Activated CD8-positive, alpha-beta T cell treated with anti-CD3 and anti-CD28 coated beads, Interleukin-2, amount 10 ng/mL, durations not matched to agents 7 days and 5 days (primary cell): ENCODE measurements at regions not wholly inside any gene's neighbourhood (a gene's known extent, or its start where the extent isn't known, plus 50 kb on each side); places are given as distances from the start of the nearest gene placed in this dataset.

Experiments
- ATAC-seq: fragments of 150-1000 bp; cut with Tn5 transposase; one replicate; pipeline ENCODE4 v1.10.0; 2021; ENCODE audit warnings: moderate library complexity
- CTCF ChIA-PET: fragments of 350-600 bp; sonication (Branson Sonifier 250); formaldehyde crosslinking; loops from one replicate; lab custom pipeline; 2021; ENCODE audit warnings: antibody characterized with exemption; lab: Charles Lee
- POLR2A ChIA-PET: fragments of 350-600 bp; sonication (Branson Sonifier 250); formaldehyde crosslinking; loops from one replicate; lab custom pipeline; 2021; ENCODE audit warnings: antibody characterized with exemption; lab: Charles Lee
- DNase-seq: peaks from one replicate; pipeline ENCODE4 v3.0.0-alpha.2; 2020
- H3K27ac Mint-ChIP-seq: one replicate; pipeline ENCODE4 v1.8.0; 2021; ENCODE audit warnings: mild to moderate bottlenecking, mixed read lengths
- H3K27me3 Mint-ChIP-seq: one replicate; pipeline ENCODE4 v1.8.0; 2021; ENCODE audit warnings: low read depth, mixed read lengths
- H3K36me3 Mint-ChIP-seq: one replicate; pipeline ENCODE4 v1.8.0; 2021; ENCODE audit warnings: low read depth, mixed read lengths
- H3K4me1 Mint-ChIP-seq: one replicate; pipeline ENCODE4 v1.8.0; 2021; ENCODE audit warnings: low read depth, mixed read lengths
- H3K4me3 Mint-ChIP-seq: one replicate; pipeline ENCODE4 v1.8.0; 2021; ENCODE audit warnings: mild to moderate bottlenecking, mixed read lengths
- H3K9me3 Mint-ChIP-seq: one replicate; pipeline ENCODE4 v1.8.0; 2022; ENCODE audit warnings: mixed read lengths; ENCODE audit not compliant: insufficient read depth

DNA sequence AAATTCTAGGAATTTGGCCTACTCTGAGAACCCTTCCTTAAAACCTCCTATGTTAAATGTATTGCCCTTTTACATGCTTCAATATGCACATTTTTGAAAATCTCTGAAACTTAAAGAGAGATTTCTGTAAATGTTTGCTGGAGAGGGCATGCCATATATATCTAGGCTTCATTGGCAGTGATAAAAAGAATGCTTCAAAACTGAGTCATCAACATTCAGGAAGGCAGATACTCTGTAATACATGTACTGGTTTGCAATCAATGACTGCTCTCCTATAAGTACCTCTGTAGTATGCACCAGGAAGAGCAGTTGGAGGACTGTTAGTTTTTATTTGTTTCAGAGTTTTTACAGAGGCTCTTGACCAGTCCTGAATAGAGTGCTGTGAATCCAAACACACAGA is 739.9 kb downstream of the SLC16A7 start:
- Mint-ChIP-seq H3K4me1 (no peaks in the 10 kb centered on the region), H3K9me3 (peaks cover 10% of the 10 kb centered on the region), H3K27me3 (no peaks in the 10 kb centered on the region), H3K27ac (no peak overlapping the region), H3K36me3 (no peaks in the 10 kb centered on the region), H3K4me3 (no peak overlapping the region)
- ChIA-PET CTCF (no interaction called here), POLR2A (no interaction called here)
- ATAC-seq: no peak
- DNase-seq: no peak

GRCh38 chr12:60337839-60338549 is 742.2 kb downstream of the SLC16A7 start:
- no peak overlapping the region for H3K27ac Mint-ChIP-seq
- ATAC-seq: no peak
- no peak for DNase-seq
- no peaks in the 10 kb centered on the region for H3K36me3 Mint-ChIP-seq
- ChIA-PET CTCF (no interaction called here), POLR2A (no interaction called here)
- H3K4me1 Mint-ChIP-seq: no peaks in the 10 kb centered on the region
- H3K9me3 Mint-ChIP-seq: peaks cover 10% of the 10 kb centered on the region
- H3K4me3 Mint-ChIP-seq: no peak overlapping the region
- no peaks in the 10 kb centered on the region for H3K27me3 Mint-ChIP-seq

- Mint-ChIP-seq H3K9me3 (peaks cover 10% of the 10 kb centered on the region), H3K27ac (no peak overlapping the region), H3K4me1 (no peaks in the 10 kb centered on the region), H3K27me3 (no peaks in the 10 kb centered on the region), H3K4me3 (no peak overlapping the region), H3K36me3 (no peaks in the 10 kb centered on the region)
- ChIA-PET CTCF (no interaction called here), POLR2A (no interaction called here)
- DNase-seq (no peak), ATAC-seq (no peak)
Measured at GRCh38 chr12:60345442-60345841, 749.6 kb downstream of the SLC16A7 start.

- Mint-ChIP-seq H3K4me1 (no peaks in the 10 kb centered on the region), H3K27ac (no peak overlapping the region), H3K27me3 (no peaks in the 10 kb centered on the region), H3K36me3 (no peaks in the 10 kb centered on the region), H3K4me3 (no peak overlapping the region), H3K9me3 (peaks cover 10% of the 10 kb centered on the region)
- ATAC-seq: no peak
- ChIA-PET POLR2A (no interaction called here), CTCF (no interaction called here)
- DNase-seq: no peak
Measured at GRCh38 chr12:60349232-60349978, 753.6 kb downstream of the SLC16A7 start.

DNA sequence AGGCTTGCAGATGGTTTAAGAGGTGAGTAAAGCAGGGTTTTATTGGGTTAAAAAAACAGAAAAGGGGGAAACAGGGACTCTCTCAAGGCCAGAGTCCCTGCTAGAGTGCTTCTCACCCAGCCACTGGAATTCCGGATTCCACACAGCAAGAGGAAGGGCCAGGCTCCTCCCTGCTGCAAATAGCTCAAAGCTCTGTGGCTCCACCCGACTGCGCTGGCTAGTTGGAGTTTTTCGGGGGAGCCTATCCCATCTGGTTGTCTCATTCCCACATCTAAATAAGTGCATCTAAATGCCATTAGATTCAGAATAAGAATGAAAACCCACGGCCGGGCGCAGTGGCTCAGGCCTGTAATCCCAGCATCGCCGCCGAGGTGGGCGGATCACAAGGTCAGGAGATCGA is 791.5 kb downstream of the SLC16A7 start:
- CTCF ChIA-PET: no interaction called here
- H3K27me3 Mint-ChIP-seq: no peaks in the 10 kb centered on the region
- no peak overlapping the region for H3K4me3 Mint-ChIP-seq
- H3K27ac Mint-ChIP-seq: no peak overlapping the region
- no peaks in the 10 kb centered on the region for H3K4me1 Mint-ChIP-seq
- no peaks in the 10 kb centered on the region for H3K36me3 Mint-ChIP-seq
- DNase-seq (no peak), ATAC-seq (no peak)
- H3K9me3 Mint-ChIP-seq: peaks cover 8% of the 10 kb centered on the region
- POLR2A ChIA-PET: no interaction called here

- H3K4me1 Mint-ChIP-seq: no peaks in the 10 kb centered on the region
- ChIA-PET POLR2A (no interaction called here), CTCF (no interaction called here)
- H3K4me3 Mint-ChIP-seq: no peak overlapping the region
- ATAC-seq (no peak), DNase-seq (no peak)
- H3K27ac Mint-ChIP-seq: no peak overlapping the region
- H3K36me3 Mint-ChIP-seq: no peaks in the 10 kb centered on the region
- no peaks in the 10 kb centered on the region for H3K27me3 Mint-ChIP-seq
- peaks cover 6% of the 10 kb centered on the region for H3K9me3 Mint-ChIP-seq
Measured at GRCh38 chr12:60391051-60391450, 795.2 kb downstream of the SLC16A7 start.

- Mint-ChIP-seq H3K4me3 (no peak overlapping the region), H3K36me3 (no peaks in the 10 kb centered on the region), H3K9me3 (peaks cover 3% of the 10 kb centered on the region), H3K4me1 (no peaks in the 10 kb centered on the region), H3K27me3 (no peaks in the 10 kb centered on the region), H3K27ac (no peak overlapping the region)
- ATAC-seq: no peak
- POLR2A ChIA-PET: no interaction called here
- DNase-seq: no peak
- CTCF ChIA-PET: no interaction called here
Measured at GRCh38 chr12:60391791-60392190, 796.0 kb downstream of the SLC16A7 start.

- ATAC-seq: no peak
- H3K27me3 Mint-ChIP-seq: no peaks in the 10 kb centered on the region
- no peak overlapping the region for H3K4me3 Mint-ChIP-seq
- no peaks in the 10 kb centered on the region for H3K4me1 Mint-ChIP-seq
- DNase-seq: no peak
- no peaks in the 10 kb centered on the region for H3K36me3 Mint-ChIP-seq
- ChIA-PET POLR2A (no interaction called here), CTCF (no interaction called here)
- H3K9me3 Mint-ChIP-seq: peaks cover 3% of the 10 kb centered on the region
- H3K27ac Mint-ChIP-seq: no peak overlapping the region
Measured at GRCh38 chr12:60393093-60393492, 797.3 kb downstream of the SLC16A7 start.

DNA sequence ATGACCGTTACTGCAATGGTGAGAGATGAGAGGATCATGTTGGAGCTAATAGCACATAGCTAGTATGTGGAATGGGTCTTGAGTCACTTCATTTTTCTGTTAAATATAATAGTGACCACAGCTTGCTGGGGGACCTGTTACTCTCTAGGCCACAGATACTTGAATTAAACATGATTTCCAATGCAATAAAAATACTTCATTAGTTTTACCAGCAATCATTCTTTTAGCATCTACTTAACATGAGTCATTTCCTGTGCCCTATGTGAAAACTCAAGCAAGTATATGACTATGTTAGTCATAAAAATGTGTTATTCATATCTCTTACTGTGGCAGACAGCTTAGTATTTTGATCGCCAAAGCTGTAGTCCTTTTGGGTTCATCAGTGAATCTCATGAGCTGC is 798.8 kb downstream of the SLC16A7 start:
- Mint-ChIP-seq H3K27me3 (no peaks in the 10 kb centered on the region), H3K36me3 (no peaks in the 10 kb centered on the region), H3K9me3 (peaks cover 4% of the 10 kb centered on the region), H3K4me3 (no peak overlapping the region), H3K27ac (no peak overlapping the region), H3K4me1 (no peaks in the 10 kb centered on the region)
- ATAC-seq (no peak), DNase-seq (no peak)
- ChIA-PET CTCF (no interaction called here), POLR2A (no interaction called here)

DNA sequence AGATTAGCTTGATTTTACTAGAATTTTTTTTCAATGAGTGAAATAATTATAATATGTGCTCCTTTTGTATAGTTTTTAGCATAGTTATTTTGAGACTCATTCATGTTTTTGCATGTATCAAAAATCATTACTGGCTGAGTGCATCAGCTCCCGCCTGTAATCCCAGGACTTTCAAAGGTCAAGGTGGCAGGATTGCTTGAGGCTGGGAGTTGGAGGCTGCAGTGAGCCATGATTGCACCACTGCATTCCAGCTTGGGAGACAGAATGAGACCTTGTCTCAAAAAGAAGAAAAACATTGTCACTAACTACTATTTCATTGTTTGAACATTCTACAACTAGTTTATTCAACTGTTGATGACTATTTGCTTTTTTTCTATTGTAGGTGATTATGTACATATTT is 802.7 kb downstream of the SLC16A7 start:
- no peaks in the 10 kb centered on the region for H3K27me3 Mint-ChIP-seq
- H3K4me1 Mint-ChIP-seq: no peaks in the 10 kb centered on the region
- no peak overlapping the region for H3K4me3 Mint-ChIP-seq
- POLR2A ChIA-PET: no interaction called here
- H3K27ac Mint-ChIP-seq: no peak overlapping the region
- CTCF ChIA-PET: no interaction called here
- H3K9me3 Mint-ChIP-seq: peaks cover 9% of the 10 kb centered on the region
- H3K36me3 Mint-ChIP-seq: no peaks in the 10 kb centered on the region
- ATAC-seq (no peak), DNase-seq (no peak)

GRCh38 chr12:60399064-60399463 is 803.2 kb downstream of the SLC16A7 start:
- Mint-ChIP-seq H3K4me3 (no peak overlapping the region), H3K27ac (no peak overlapping the region), H3K27me3 (no peaks in the 10 kb centered on the region), H3K9me3 (peaks cover 9% of the 10 kb centered on the region), H3K4me1 (no peaks in the 10 kb centered on the region), H3K36me3 (no peaks in the 10 kb centered on the region)
- ATAC-seq (no peak), DNase-seq (no peak)
- CTCF ChIA-PET: no interaction called here
- POLR2A ChIA-PET: no interaction called here

DNA sequence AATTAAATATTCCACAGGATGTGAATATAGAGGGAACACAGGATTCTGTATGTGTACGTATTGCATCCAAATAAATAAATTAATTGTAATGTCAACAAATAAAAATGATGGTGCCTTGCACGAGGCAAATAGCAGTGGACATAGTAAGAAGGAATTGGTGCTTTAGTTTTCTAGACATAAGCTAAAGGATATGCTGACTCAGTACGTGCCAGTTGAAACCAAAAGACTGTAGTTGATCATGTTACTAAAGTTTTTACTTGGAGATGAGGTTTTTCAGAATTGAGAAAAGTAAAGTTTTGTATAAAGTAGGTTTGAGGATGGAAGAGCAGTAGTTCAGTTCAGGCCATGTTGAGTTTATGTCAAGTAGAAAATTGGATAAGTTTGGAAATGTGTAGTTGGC is 807.2 kb downstream of the SLC16A7 start:
- H3K27ac Mint-ChIP-seq: no peak overlapping the region
- no peaks in the 10 kb centered on the region for H3K27me3 Mint-ChIP-seq
- H3K9me3 Mint-ChIP-seq: peaks cover 9% of the 10 kb centered on the region
- H3K4me1 Mint-ChIP-seq: no peaks in the 10 kb centered on the region
- no peak overlapping the region for H3K4me3 Mint-ChIP-seq
- no peaks in the 10 kb centered on the region for H3K36me3 Mint-ChIP-seq
- no peak for ATAC-seq
- no peak for DNase-seq
- ChIA-PET POLR2A (no interaction called here), CTCF (no interaction called here)
